ENCODE measurements at regions not wholly inside any gene's neighbourhood (a gene's known extent, or its start where the extent isn't known, plus 50 kb on each side); places are given as distances from the start of the nearest gene placed in this dataset.

GRCh38 chr18:78046631-78047030, 797.0 kb downstream of the GALR1 start:
- TF ChIP-seq CTCF (IDR thresholded peaks at IDR 0.05) (no peak), POLR2A (IDR thresholded peaks at IDR 0.05) (no peak)
